T-helper 2 cell treated with Interferon-gamma antibody and Interleukin-4, amounts not matched to agents 100 ng/mL and 5 ng/mL, for 36 hours (primary cell): ENCODE measurements at regions not wholly inside any gene's neighbourhood (a gene's known extent, or its start where the extent isn't known, plus 50 kb on each side); places are given as distances from the start of the nearest gene placed in this dataset.

ENCODE experiments used
- intact Hi-C: fragments of 100-400 bp; cut with micrococcal nuclease; formaldehyde crosslinking; loops from one replicate; pipeline ENCODE4 v1.15.1; 2023

DNA sequence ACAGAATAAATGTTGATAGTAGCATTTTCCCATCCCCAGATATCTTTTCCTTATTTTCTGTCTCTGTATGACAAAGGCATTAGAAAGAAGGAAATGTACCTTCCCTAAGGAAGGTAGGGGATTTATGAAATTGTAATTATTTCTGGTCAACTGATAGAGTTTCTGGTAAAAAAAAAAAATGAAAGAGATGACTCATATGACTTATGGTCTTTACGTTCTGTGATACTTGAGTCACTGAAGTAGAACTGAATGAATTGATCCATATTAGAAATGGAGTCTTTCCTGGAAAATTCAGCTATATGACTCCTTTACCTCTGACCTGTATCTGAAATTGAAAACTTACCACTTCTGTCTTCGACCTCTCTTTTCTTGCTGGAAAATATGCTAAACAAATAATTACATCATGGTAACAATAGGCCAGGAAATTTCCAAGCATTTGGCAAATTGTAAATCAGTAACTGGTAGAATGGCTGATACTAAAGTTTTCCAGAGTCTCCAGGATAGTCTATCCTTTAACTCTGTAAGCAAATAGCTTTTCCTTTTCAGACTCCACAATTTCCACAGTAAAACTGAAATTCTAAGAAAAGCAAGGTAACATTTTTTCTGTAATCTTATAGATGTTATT is 364.3 kb upstream of the PTBP2 start:
- intact Hi-C loops = no loop called here

DNA sequence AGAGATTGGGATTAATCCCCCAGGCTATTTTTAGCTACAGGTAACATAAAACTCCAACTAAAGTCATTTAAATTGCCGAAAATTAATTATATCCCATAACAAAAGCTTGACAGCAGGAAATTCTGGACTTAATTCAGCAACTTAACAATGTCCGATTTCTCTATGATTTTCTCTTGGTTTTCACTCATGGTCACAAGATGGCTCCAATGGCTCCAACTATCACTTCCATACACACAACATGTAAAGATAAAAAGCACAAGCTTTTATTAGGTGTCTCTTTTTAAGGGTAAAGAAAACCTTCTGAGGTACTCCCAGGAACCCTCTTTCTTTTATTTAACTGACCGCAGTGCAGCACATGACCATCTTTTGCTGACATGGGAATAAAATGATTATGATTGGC is 363.5 kb upstream of the PTBP2 start:
- intact Hi-C loops = no loop called here

DNA sequence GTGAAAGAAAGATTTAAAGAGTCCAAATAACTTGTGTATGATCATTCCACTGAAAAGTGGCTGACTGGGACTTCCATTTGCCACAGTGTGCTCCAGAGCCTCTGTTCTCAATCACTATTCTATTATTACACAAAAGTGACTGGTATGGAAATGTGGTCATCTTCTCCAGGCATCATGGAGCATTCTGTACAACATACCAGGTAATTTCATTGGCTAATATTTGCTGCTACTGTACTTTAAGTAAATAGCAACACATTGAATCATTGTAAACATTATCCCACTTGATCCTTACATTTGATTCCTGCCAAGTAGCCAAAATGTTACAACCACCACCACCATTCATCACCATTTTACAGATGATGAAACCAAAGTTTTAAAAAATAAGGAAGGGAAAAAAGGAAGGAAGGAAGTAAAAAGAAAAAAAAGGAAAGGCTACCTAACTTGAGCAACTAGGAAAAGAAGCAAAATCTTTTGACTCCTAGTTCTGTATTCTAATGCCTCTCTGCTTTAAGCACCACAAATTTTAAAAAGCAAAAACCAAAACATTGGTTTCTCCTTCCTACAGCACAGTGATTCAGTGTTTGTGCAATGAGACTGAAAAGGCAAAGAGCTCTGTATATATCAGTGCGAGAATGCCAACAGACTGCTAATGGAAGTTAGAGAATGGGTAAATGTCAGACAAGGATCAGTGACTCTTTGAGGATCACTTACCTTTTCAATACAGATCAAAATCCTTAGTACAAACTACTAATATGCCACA is 361.4 kb upstream of the PTBP2 start:
- intact Hi-C loops = no loop called here

DNA sequence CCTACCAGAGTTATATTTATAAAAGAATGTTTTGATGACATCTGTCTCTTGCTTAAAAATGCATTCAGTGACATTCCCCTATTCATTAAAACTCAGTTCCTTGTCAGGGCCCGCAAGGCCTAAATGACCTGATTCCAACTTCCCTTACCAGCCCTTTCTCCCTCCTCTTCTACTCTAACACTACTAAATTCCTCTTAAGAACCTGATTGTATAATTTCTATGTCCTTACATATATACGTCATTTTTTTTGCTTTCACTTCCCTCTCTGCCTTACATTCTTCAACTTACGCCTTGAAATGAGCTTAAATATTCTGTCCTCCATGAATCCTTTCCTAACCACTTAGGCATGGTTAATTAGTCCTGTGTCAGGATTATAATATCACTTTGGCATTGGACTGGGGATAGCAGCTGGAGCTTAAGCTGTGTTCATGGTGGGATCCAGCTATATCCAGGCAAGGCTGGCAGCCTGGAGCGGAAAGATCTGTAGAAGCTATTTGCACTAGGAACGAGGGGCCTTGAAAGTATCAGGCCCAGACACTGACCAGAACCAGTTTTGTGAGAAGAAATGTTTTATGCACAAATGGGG is 360.2 kb upstream of the PTBP2 start:
- intact Hi-C loops = no loop called here

DNA sequence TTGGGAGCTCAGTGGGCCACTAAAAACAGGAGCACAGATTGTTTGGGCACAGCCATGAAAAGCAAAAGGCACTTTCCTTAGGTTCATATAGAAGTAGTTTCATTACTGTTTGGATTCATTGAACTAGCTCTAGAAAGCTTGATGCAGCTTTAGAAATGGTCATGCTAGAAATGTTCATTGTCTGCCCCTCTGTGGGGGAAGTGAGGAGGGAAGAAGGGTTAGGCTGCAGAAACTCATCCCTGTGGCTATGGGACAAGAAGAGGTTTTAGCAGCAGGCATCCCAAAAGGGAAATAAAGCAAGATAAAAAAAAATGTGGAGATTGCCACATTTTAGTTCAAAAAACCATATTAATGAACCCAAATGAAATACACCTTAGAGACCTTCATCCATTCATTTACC is 359.6 kb upstream of the PTBP2 start:
- intact Hi-C loops = no loop called here

DNA sequence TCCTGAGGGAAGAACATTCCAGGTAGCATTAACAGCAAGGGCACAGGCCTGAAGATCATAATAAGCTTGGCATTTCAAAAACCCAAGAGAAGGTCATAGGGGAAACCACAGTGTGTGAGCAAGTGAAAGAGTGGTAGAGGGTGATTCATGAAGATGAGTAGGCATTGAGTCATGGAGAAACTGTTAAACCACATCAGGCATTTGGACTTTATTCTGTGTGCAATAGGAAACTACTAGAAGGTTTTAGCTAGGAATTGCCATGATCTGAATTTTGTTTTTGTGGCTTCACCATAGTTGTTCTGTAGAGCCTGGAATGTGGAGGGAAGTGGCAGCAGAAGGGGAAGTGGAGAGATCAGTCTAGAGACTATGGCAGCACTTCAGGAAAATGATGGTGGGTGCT is 359.0 kb upstream of the PTBP2 start:
- intact Hi-C loops = no loop called here

DNA sequence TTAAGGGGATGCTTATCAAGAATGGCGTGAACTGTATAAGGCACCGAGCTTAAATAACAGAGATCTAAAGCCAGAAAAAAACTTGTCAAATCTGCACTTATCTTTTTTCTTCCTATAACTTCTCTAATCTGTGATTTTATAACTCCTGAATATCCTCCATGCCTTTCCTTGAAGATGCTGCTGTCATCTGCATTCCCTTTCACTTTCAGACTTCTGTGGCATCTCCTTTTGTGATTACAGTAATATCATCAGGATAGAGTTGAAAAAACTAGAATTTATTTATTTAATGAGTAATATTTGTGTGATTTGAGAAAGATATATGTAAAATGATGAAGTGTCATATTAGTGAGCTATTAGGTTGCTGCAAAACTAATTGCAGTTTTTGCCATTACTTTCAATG is 357.8 kb upstream of the PTBP2 start:
- intact Hi-C loops = no loop called here

DNA sequence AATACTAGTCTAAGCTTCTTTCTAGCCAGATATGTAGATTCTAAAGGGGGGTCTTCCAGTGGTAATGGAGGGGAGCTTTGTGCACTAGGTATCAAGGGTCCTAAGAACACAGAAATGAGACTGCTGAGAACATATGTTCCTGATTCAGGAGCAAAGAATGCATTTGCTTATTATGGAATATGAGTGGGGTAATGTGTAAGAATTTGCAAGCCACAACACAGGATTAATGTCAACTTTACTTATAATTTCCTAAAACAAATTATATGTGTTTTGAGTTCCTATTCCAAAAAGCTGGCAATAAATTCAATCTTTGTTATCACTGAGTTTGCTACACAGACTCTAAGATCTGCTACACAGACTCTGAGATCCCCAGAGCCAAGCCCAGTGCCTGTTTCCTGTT is 357.0 kb upstream of the PTBP2 start:
- intact Hi-C loops = no loop called here

DNA sequence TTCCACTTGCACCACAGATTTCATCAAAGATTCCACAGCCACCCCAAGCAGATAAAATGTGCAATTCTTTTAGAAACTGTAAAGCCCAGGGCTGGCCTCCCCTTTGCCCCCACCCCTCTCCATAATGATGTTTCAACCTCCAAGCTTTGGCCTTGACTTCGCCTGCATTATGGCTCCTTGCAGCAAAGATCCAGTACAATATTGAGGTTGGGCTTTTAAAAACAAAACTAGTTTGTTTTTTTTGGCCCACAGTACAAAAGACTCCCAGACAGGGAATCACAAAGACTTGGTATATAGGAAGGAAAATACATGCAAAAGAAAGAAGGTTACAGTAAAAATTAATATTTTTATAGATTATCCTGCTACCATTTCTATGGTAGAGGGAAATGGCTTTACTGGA is 356.5 kb upstream of the PTBP2 start:
- intact Hi-C loops = no loop called here

DNA sequence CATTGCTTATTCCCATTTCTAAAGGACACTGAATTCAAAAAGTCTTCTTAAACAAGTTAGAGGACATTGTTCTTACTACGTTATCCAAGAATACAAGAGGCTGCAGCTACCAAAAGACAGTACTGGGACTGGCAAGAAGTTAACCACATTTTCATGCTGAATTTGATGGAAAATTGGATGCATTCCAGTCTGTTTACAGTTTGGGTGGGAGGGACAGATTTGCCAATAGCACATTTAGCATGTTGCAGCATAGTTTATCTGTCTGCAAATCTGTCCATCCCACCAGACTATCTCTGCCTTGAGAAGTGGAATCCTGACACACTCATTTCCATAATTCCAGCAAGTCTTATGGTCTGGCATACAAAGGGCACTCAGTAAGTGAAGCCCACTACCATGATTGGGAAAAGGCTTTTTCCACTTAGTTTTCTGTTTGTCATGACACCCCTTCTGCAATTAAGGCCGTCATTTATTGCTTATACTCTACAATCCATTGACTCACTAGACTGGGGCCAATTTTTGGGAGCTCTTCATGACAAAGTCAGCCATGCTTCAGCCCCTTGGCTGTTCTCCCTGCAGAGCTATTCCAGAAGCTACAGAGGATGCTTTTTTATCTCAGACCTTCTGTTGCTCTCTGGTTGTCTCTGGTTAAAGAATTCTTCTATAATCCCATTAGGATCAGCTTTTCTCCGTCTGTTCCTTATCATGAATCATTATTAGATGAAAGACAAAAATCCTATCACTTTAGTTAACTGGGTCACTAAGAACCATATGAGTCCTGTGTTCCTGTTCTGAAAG is 355.8 kb upstream of the PTBP2 start:
- intact Hi-C loops = no loop called here

DNA sequence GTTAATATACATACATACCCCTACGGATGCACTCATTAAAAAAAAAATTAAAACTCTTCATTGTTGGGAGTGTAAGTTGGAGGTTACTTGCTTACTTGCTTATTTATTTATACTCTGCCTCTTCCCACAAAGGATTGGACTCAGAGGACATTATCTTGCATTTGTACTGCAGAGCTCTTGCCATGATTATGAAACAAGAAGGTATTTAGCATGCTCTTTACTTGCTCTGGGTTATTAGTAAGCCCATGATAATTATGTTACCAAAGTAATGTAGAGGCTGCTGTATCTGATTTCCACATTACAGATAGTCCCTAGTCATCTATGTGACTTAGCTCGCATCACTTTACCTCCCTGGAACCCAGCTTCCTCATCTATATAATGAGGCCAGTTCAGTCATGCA is 355.1 kb upstream of the PTBP2 start:
- intact Hi-C loops = no loop called here

DNA sequence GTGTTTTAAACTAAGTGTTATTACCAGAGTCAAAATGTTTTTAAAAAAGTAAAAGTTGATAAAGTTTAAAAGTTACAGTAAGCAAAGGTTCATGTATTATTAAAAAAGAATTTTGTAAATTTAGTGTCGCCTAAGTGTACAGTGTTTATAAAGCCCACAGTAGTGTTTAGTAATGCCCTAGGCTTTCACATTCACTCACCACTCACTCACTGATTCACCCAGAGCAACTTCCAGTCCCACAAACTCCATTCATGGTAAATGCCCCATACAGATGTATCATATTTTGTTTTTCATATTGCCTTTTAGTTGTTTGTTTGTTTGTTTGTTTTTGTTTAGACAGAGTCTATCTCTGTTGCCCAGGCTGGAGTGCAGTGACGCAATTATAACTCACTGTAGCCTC is 353.8 kb upstream of the PTBP2 start:
- intact Hi-C loops = no loop called here

DNA sequence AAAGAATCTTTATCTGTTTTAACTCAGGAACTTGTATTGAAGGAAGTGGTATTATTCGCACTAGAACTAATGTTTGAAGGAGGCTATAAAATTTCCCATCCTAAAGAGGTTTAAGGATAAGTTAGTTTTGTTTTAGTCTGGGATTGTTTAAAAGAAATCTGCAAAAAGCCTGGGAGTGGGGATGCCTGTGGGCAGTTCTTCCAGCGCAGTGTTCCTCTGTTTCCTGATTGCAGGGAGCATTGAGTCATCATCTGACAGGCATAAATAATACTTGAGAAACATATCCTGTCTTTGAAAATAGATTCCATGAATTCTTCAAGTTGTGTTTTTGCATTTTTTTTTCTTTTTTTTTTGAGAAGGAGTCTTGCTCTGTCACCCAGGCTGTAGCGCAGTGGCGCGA is 350.8 kb upstream of the PTBP2 start:
- intact Hi-C loops = no loop called here

DNA sequence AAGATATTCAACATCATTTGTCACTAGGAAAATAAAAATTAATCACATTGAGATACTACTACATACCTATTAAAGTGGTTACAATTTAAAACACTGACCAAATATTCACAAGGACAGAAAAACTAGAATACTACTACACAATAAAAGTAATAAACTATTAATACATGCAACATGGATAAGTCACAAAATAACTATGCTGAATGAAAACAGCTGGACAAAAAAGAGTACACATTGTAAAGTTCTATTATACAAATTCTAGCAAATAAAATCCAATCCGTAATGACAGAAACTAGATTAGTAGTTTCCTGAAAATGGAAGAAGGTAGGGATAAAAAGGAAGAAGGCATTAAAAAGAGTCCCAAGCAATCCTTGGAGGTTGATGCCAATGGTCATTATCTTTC is 348.7 kb upstream of the PTBP2 start:
- intact Hi-C loops = no loop called here

DNA sequence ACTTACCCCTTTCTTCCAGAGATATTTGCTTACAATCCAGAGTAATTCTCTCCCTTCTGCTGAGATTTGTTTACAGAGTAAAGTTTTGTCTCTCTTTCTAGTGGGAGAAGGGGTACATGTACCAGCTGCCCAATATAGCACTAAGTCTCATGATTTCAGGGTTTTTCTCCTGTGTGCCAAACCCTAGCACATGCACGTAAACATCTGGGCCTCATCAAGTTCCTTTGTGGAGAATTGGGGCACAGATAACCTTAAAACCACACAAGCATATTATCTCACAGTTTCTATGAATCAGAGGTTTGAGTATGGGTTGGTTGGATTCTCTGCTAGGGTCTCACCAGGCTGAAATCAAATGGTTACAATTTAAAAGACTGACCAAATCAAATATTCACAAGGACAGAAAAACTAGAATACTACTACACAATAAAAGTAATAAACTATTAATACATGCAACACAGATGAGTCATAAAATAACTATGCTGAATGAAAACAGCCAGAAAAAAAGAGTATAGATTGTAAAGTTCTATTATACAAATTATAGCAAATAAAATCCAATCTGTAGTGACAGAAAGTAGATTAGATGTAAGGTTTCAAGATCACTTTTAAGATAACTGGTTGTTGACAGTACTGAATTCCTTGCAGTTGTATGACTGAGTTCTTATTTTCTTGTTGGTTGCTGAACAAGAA is 347.4 kb upstream of the PTBP2 start:
- intact Hi-C loops = no loop called here

DNA sequence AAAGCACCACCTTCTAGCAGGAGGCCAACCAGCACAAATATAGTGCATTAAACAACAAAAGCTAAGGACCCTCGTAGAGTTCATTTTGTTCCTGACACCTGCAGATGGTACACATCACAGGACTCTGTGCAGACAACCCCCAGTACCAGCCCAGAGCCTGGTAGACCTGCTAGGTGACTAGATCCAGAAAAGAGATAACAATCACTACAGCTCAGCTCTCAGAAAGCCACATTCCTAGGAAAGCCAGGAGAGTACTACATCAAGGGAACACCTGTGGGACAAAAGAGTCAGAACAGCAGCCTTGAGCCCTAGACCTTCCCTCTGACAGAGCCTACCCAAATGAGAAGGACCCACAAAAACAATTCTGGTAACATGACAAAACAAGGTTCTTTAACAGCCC is 344.7 kb upstream of the PTBP2 start:
- intact Hi-C loops = no loop called here

DNA sequence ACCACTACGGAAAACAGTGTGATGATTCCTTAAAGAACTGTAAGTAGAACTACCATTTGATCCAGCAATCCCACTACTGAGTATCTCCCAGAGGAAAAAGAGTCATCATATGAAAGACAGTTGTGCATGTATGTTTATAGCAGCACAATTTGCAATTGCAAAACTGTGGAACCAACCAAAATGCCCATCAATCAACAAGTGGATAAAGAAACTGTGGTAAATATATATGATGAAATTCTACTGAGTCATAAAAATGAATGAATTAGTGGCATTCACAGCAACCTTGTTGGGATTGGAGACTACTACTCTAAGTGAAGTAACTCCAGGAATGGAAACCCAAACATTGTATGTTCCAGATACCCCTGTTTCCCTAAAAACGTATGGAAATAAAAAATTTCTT is 337.0 kb upstream of the PTBP2 start:
- intact Hi-C loops = no loop called here

DNA sequence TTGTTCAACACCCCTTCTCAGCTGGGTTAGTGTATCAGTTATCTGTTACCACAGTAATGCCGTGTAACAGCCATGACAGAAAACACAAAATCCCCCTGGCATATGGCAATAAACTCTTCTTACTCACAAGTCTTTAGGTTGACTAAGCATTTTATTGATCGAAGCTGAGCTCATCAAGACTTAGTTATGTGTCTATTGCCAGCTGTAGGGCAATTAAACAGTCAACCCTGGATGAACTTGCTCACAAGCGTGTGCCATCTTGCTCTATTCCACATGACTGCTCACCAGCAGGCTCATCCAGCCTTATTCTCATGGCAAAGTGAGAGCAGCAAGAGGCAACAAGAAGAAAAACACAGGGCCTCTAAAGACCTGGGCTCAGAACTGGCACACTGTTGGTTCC is 333.8 kb upstream of the PTBP2 start:
- intact Hi-C loops = no loop called here

DNA sequence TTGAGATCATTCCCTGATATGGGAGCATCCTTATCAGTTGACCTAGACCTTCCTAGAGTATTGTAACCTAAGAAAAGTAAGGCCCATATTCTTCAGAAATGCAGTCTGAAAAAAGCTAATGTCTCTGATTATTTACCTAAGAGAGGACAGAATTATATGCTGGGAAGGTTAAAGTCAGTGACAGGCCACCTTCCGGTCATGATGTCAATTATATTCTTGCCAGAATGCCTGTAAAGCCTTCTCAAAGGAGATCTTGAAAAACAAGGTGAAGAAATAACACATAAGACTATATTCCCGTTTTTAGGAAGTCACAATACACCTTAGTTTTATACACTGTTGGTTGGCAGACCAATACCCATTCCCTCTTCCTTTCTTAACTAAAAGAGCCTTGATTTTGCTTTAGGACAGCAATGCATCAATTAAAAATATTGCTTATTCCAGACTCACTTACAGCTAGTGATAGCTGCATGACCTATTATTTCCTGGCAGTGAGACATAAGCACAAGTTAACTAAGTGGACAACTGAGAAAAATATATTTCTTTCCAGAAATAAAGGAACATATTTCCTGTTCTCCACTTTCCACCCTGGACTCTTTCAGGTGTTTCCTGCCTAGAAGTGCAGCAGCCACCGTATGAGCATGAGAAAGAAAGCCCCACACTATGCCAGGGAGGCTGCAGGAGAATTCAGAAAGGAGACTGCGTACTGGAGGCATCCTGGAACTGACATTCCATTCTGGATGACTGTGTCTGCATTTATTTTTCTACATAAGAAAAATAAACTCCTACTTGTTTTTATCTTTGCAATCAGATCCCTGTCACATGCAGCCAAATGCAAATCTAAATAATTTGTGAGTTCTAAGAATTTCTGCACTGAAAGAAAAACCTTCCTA is 332.9 kb upstream of the PTBP2 start:
- intact Hi-C loops = no loop called here

DNA sequence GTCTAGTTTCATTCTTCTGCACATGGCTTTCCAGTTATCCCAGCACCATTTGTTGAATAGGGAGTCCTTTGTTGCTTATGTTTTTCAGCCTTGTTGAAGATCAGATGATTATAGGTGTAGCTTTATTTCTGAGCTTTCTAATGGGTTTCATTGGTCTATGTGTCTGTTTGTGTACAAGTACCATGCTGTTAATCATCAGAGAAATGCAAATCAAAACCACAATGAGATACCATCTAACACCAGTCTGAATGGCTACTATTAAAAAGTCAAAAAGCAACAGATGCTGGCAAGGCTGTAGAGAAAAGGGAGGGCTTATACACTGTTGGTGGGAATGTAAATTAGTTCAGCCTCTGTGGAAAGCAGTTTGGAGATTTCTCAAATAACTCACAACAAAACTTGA is 321.5 kb upstream of the PTBP2 start:
- intact Hi-C loops = no loop called here

DNA sequence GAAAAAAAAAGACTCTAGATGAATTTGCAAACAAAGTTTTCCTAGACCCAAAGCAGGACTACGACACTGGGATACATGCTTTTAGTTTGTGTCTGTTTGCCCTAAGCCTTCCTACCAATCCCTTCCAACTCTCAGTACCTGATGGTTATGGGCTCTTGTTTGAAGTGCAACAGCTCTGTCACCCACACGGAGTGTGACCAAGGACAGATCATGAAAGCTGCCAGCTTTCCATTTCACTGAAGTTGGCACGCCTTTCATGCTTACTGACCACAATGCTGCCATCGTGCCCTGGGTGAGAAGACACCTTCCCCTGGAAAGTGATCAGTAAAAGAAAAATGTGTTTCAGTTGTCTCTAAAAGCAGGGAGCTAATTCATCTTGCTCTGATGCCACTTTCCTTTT is 312.5 kb upstream of the PTBP2 start:
- intact Hi-C loops = no loop called here
